HepG2 (cell line): ENCODE measurements at regions not wholly inside any gene's neighbourhood (a gene's known extent, or its start where the extent isn't known, plus 50 kb on each side); places are given as distances from the start of the nearest gene placed in this dataset.

Source experiments
- ATAC-seq: fragments of 200-7000 bp; cut with Tn5 transposase; 3 replicates; pipeline ENCODE4 v1.9.1; 2020; ENCODE audit warnings: mild to moderate bottlenecking, moderate library complexity
- BruUV-seq: library from RNA; stranded (reverse); fragments of 400-500 nt; replicated peaks from 2 replicates; lab custom pipeline; 2021; lab: Mats Ljungman, UMichigan
- CTCF ChIA-PET: fragments of 300-600 bp; formaldehyde crosslinking; extraction: SDS; loops from one replicate; lab custom pipeline; 2021; ENCODE audit warnings: low total read pairs, inconsistent platforms, low intra/inter-chr PET ratio; lab: Yijun Ruan, JAX
- POLR2A ChIA-PET: fragments of 350-600 bp; sonication (Branson Sonifier 250); formaldehyde crosslinking; loops from one replicate; lab custom pipeline; 2020; ENCODE audit warnings: antibody characterized with exemption, inconsistent platforms; lab: Yijun Ruan, JAX
- DNase-seq: peaks from one replicate; pipeline ENCODE4 v3.0.0-alpha.2; 2015; ENCODE audit warnings: low spot score
- FAIRE-seq: peaks from 3 replicates; lab custom pipeline; 2011; peaks lifted over from hg19 to GRCh38; lab: Jason Lieb, UNC
- H2AFZ ChIP-seq: one replicate; pipeline ENCODE4 v1.6.1; 2011; ENCODE audit warnings: low read length, inconsistent platforms
- H3K27ac ChIP-seq: fragments of 300-600 bp; 3 replicates; pipeline ENCODE4 v1.8.0; 2011; ENCODE audit warnings: mixed run types, mild to moderate bottlenecking, mixed read lengths, low read length, inconsistent platforms; ENCODE audit not compliant: insufficient read depth; ENCODE audit errors: extremely low read length
- H3K27me3 ChIP-seq, 2 experiments: fragments of 200-600 bp in 1 of 2; 2 replicates in 1 of 2; 3 replicates in 1 of 2; pipeline versions ENCODE4 v1.6.0 to v1.8.0; 2011; ENCODE audit warnings: low read length in 2 of 2, mild to moderate bottlenecking in 2 of 2, moderate library complexity in 2 of 2, inconsistent platforms in 1 of 2; ENCODE audit not compliant: insufficient read depth in 2 of 2, control insufficient read depth in 1 of 2
- H3K36me3 ChIP-seq, 2 experiments: fragments of 200-600 bp in 1 of 2; replicated peaks in 1 of 2; 2 replicates in 1 of 2; 3 replicates in 1 of 2; pipeline versions ENCODE4 v1.5.1 to v1.8.0; 2011; ENCODE audit warnings: low read length in 2 of 2, inconsistent platforms in 1 of 2; ENCODE audit not compliant: insufficient read depth in 2 of 2, control insufficient read depth in 1 of 2
- H3K4me1 ChIP-seq: 2 replicates; pipeline ENCODE4 v1.5.1; 2012; ENCODE audit warnings: low read length, inconsistent platforms; ENCODE audit not compliant: insufficient read depth
- H3K4me2 ChIP-seq: 2 replicates; pipeline ENCODE4 v1.6.0; 2011; ENCODE audit warnings: low read depth, low read length, inconsistent platforms
- H3K4me3 ChIP-seq, 3 experiments: fragments of 200-600 bp in 1 of 3; sonication (generic), shearing (Covaris generic) in 1 of 3; replicated peaks in 1 of 3; 2 replicates each; pipeline ENCODE4 v1.5.1; 2011 to 2016; ENCODE audit warnings: low read length in 3 of 3, inconsistent platforms in 2 of 3, low read depth in 2 of 3, mild to moderate bottlenecking in 2 of 3, control low read depth in 1 of 3, mixed read lengths in 1 of 3; ENCODE audit not compliant: insufficient read depth in 1 of 3
- H3K79me2 ChIP-seq: one replicate; pipeline ENCODE4 v1.6.1; 2011; ENCODE audit warnings: low read length, inconsistent platforms; ENCODE audit not compliant: insufficient read depth
- H3K9ac ChIP-seq: 2 replicates; pipeline ENCODE4 v1.6.0; 2011; ENCODE audit warnings: mild to moderate bottlenecking, low read depth, low read length, inconsistent platforms; ENCODE audit not compliant: insufficient read depth
- H3K9me3 ChIP-seq: 2 replicates; pipeline ENCODE4 v1.5.1; 2012; ENCODE audit warnings: mild to moderate bottlenecking, low read length
- H4K20me1 ChIP-seq: 2 replicates; pipeline ENCODE4 v1.6.0; 2011; ENCODE audit warnings: inconsistent platforms, mild to moderate bottlenecking, low read length, moderate library complexity; ENCODE audit not compliant: insufficient read depth
- AGO2 ChIP-seq: fragments of 200-400 bp; formaldehyde crosslinking; optimal IDR thresholded peaks from 2 replicates; pipeline ENCODE3; 2017; ENCODE audit warnings: mild to moderate bottlenecking, low read depth, low read length, moderate library complexity
- ARHGAP35 ChIP-seq: sonication (generic); formaldehyde crosslinking; IDR thresholded peaks from 2 replicates; pipeline ENCODE4 v1.9.0; 2022; ENCODE audit warnings: mild to moderate bottlenecking, inconsistent platforms, moderate library complexity, missing genetic modification reagents, borderline replicate concordance
- DNMT3B ChIP-seq: conservative IDR thresholded peaks from 2 replicates; pipeline ENCODE4 v1.6.1; 2016; ENCODE audit warnings: missing biosample characterization, control low read depth
- HNRNPUL1 ChIP-seq: fragments of 200-400 bp; formaldehyde crosslinking; IDR thresholded peaks from 2 replicates; pipeline ENCODE4 v1.6.1; 2017; ENCODE audit warnings: low read depth, mild to moderate bottlenecking, low read length, moderate library complexity
- MBNL3 ChIP-seq: fragments of 250-450 bp; sonication (Bioruptor Pico); conservative IDR thresholded peaks from 2 replicates; pipeline ENCODE4 v1.8.0; 2022; ENCODE audit warnings: mild to moderate bottlenecking, inconsistent platforms
- PHF21A ChIP-seq: sonication (generic); formaldehyde crosslinking; IDR thresholded peaks from 2 replicates; pipeline ENCODE4 v1.5.0; 2020; ENCODE audit warnings: mild to moderate bottlenecking, missing genetic modification reagents
- RAD51 ChIP-seq: fragments of 450-650 bp; IDR thresholded peaks from 2 replicates; pipeline ENCODE4 v1.6.1; 2016; ENCODE audit warnings: borderline replicate concordance
- ZBTB7B ChIP-seq: sonication (generic); formaldehyde crosslinking; IDR thresholded peaks from 2 replicates; pipeline ENCODE4 v1.4.0; 2020; ENCODE audit warnings: missing genetic modification reagents
- ZKSCAN5 ChIP-seq: sonication (generic); formaldehyde crosslinking; IDR thresholded peaks from 2 replicates; pipeline ENCODE4 v1.5.1; 2020; ENCODE audit warnings: mild to moderate bottlenecking, missing genetic modification reagents
- ZNF501 ChIP-seq: sonication (generic); formaldehyde crosslinking; IDR thresholded peaks from 2 replicates; pipeline ENCODE4 v1.5.1; 2020; ENCODE audit warnings: mild to moderate bottlenecking, moderate library complexity, missing genetic modification reagents
- ZNF562 ChIP-seq: sonication (generic); formaldehyde crosslinking; IDR thresholded peaks from 2 replicates; pipeline ENCODE4 v1.8.0; 2022; ENCODE audit warnings: missing genetic modification reagents, borderline replicate concordance
- WGBS: methylation state at CpG from one replicate; pipeline ENCODE4 v1.1.6; 2017; ENCODE audit warnings: low lambda C conversion rate; 5-methylcytosine and 5-hydroxymethylcytosine counted together
- in situ Hi-C: cut with HindIII; loops from 2 replicates; pipeline ENCODE4 v1.10.0; 2017; ENCODE audit warnings: low pct_unique_long_range_greater_than_20kb; ENCODE audit not compliant: extremely low pct_ligation_motif_present
- intact Hi-C: fragments of 100-400 bp; cut with micrococcal nuclease; formaldehyde crosslinking; loops from one replicate; pipeline ENCODE4 v1.10.0; 2022; ENCODE audit not compliant: unreplicated experiment
- TF ChIP-seq, protein P1 (sequence below): sonication (generic); formaldehyde crosslinking; conservative IDR thresholded peaks from 2 replicates; pipeline ENCODE4 v1.8.0; 2022; ENCODE audit warnings: missing genetic modification reagents
- TF ChIP-seq, protein P2 (sequence below): sonication (generic); formaldehyde crosslinking; IDR thresholded peaks from 2 replicates; pipeline ENCODE4 v1.4.0; 2020; ENCODE audit warnings: missing genetic modification reagents
- TF ChIP-seq, protein P3 (sequence below): sonication (generic); formaldehyde crosslinking; IDR thresholded peaks from 2 replicates; pipeline ENCODE4 v1.5.0; 2020; ENCODE audit warnings: mild to moderate bottlenecking, missing genetic modification reagents, borderline replicate concordance

DNA sequence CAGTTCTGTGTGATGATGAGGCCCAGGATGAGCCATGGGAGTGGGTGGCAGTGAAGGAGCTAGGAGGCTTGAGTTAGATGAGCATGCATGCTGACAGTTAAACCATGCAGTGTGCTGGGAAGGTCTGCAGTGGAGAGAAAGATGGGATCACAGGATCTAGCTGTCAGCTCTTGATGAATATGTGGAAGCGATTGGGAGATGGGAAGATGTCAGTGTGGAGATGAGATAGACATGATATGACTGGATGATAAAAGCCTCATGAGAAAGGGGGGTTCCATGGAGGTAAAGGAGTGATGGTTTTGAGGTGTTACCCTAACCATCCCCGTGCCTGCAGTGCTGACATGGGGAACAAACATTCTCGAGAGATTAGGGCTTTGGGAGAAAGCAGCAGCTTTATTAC lies 165.0 kb upstream of the CTBP2 start:
- intact Hi-C loops = no loop called here
- 4% methylated on average over 3 of the region's 3 CpGs for WGBS
- H3K36me3 ChIP-seq = no peaks in the 10 kb centered on the region
- in situ Hi-C loops = no loop called here
- H3K4me3 ChIP-seq = no peak overlapping the region
- H3K9me3 ChIP-seq = no peaks in the 10 kb centered on the region
- no peak overlapping the region for H2AFZ ChIP-seq
- no peaks in the 10 kb centered on the region; a peak in 1 of 5 replicates for H3K27me3 ChIP-seq
- ChIA-PET POLR2A (no interaction called here), CTCF (no interaction called here)
- FAIRE-seq (no peak), ATAC-seq (no peak), DNase-seq (no peak)
- no peak overlapping the region for H3K4me2 ChIP-seq
- TF ChIP-seq, protein P1, sequence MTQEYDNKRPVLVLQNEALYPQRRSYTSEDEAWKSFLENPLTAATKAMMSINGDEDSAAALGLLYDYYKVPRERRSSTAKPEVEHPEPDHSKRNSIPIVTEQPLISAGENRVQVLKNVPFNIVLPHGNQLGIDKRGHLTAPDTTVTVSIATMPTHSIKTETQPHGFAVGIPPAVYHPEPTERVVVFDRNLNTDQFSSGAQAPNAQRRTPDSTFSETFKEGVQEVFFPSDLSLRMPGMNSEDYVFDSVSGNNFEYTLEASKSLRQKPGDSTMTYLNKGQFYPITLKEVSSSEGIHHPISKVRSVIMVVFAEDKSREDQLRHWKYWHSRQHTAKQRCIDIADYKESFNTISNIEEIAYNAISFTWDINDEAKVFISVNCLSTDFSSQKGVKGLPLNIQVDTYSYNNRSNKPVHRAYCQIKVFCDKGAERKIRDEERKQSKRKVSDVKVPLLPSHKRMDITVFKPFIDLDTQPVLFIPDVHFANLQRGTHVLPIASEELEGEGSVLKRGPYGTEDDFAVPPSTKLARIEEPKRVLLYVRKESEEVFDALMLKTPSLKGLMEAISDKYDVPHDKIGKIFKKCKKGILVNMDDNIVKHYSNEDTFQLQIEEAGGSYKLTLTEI = no peak
- no peak for TF ChIP-seq ZBTB7B
- TF ChIP-seq DNMT3B (CRISPR knock-in tag) = no peak
- no peak for TF ChIP-seq ARHGAP35 (CRISPR knock-in tag)
- TF ChIP-seq RAD51 = no peak
- no peak for TF ChIP-seq ZKSCAN5 (CRISPR knock-in tag)
- TF ChIP-seq ZNF562 (CRISPR knock-in tag) = no peak
- no peak for TF ChIP-seq MBNL3 (CRISPR knock-in tag)
- TF ChIP-seq, protein P2, sequence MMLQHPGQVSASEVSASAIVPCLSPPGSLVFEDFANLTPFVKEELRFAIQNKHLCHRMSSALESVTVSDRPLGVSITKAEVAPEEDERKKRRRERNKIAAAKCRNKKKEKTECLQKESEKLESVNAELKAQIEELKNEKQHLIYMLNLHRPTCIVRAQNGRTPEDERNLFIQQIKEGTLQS (CRISPR knock-in tag) = no peak
- TF ChIP-seq, protein P3, sequence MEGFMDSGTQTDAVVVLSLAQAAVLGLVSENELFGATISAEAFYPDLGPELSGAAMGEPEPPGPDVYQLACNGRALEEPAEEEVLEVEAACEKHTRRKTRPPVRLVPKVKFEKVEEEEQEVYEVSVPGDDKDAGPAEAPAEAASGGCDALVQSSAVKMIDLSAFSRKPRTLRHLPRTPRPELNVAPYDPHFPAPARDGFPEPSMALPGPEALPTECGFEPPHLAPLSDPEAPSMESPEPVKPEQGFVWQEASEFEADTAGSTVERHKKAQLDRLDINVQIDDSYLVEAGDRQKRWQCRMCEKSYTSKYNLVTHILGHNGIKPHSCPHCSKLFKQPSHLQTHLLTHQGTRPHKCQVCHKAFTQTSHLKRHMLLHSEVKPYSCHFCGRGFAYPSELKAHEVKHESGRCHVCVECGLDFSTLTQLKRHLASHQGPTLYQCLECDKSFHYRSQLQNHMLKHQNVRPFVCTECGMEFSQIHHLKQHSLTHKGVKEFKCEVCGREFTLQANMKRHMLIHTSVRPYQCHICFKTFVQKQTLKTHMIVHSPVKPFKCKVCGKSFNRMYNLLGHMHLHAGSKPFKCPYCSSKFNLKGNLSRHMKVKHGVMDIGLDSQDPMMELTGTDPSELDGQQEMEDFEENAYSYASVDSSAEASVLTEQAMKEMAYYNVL = no peak
- TF ChIP-seq AGO2 = no peak
- no peak for TF ChIP-seq HNRNPUL1
- TF ChIP-seq ZNF501 (CRISPR knock-in tag) = no peak
- TF ChIP-seq PHF21A (CRISPR knock-in tag) = no peak
- H3K4me1 ChIP-seq = no peaks in the 10 kb centered on the region
- H3K9ac ChIP-seq = no peak overlapping the region
- BruUV-seq = no TSS peak
- H4K20me1 ChIP-seq = no peaks in the 10 kb centered on the region
- H3K27ac ChIP-seq = no peak overlapping the region
- no peaks in the 10 kb centered on the region for H3K79me2 ChIP-seq
